T-cell (primary cell): ENCODE measurements at regions not wholly inside any gene's neighbourhood (a gene's known extent, or its start where the extent isn't known, plus 50 kb on each side); places are given as distances from the start of the nearest gene placed in this dataset.
"Not testable (repeated sequence)": the region's sequence is repeated elsewhere in the genome, so short reads cannot be mapped to it uniquely, and the experiment has no call there.

Source experiments
- ATAC-seq, 4 experiments: fragments of 200-7000 bp in 3 of 4; fragments of 150-1000 bp in 1 of 4; cut with Tn5 transposase; replicated peaks in 1 of 4; 1 replicate in 3 of 4; 2 replicates in 1 of 4; pipeline ENCODE4 v1.10.0; 2021; ENCODE audit warnings: moderate library complexity in 3 of 4, mild to moderate bottlenecking in 2 of 4, moderate number of reproducible peaks in 1 of 4
- CTCF ChIA-PET, 2 donors: fragments of 300-600 bp; sonication (Branson Sonifier 250); formaldehyde crosslinking; loops; one replicate each; lab custom pipeline; 2022; ENCODE audit warnings: antibody characterized with exemption in 2 of 2; lab: Charles Lee
- POLR2A ChIA-PET, 2 donors: fragments of 300-600 bp; sonication (Branson Sonifier 250); formaldehyde crosslinking; loops; one replicate each; lab custom pipeline; 2022; ENCODE audit warnings: antibody characterized with exemption in 2 of 2; lab: Charles Lee
- DNase-seq, 35 experiments: peaks; one replicate each; pipeline versions ENCODE4 v3.0.0 to v3.0.0-alpha.2; 2013 to 2023
- H3K27ac ChIP-seq: one replicate; pipeline ENCODE4 v1.5.1; 2013; ENCODE audit warnings: low read length
- H3K27me3 ChIP-seq, 2 experiments: replicated peaks in 1 of 2; 1 replicate in 1 of 2; 2 replicates in 1 of 2; pipeline versions ENCODE4 v1.6.1 to v1.7.0; 2013; ENCODE audit warnings: low read length in 1 of 2, mixed read lengths in 1 of 2; ENCODE audit not compliant: control insufficient read depth in 2 of 2, insufficient read depth in 2 of 2; ENCODE audit errors: extremely low read depth in 1 of 2
- H3K36me3 ChIP-seq, 2 donors: 1 replicate in 1 of 2; 2 replicates in 1 of 2; pipeline versions ENCODE4 v1.6.1 to v1.7.0; 2013; ENCODE audit warnings: low read length in 1 of 2; ENCODE audit not compliant: control insufficient read depth in 2 of 2, insufficient read depth in 1 of 2; ENCODE audit errors: extremely low read depth in 1 of 2
- H3K4me1 ChIP-seq, 2 experiments: 1 replicate in 1 of 2; 2 replicates in 1 of 2; pipeline versions ENCODE4 v1.6.1 to v1.7.0; 2013; ENCODE audit warnings: low read length in 2 of 2, mixed read lengths in 1 of 2; ENCODE audit not compliant: insufficient read depth in 2 of 2, control insufficient read depth in 1 of 2; ENCODE audit errors: extremely low read depth in 1 of 2
- H3K4me3 ChIP-seq, 2 donors: 1 replicate in 1 of 2; 2 replicates in 1 of 2; pipeline versions ENCODE4 v1.5.1 to v1.7.0; 2013; ENCODE audit warnings: mild to moderate bottlenecking in 2 of 2, low read length in 1 of 2, moderate library complexity in 1 of 2; ENCODE audit not compliant: control insufficient read depth in 1 of 2; ENCODE audit errors: extremely low read depth in 1 of 2
- H3K9me3 ChIP-seq: 2 replicates; pipeline ENCODE4 v1.7.0; 2013
- H3K27ac Mint-ChIP-seq, 2 donors: one replicate each; pipeline ENCODE4 v1.8.0; 2020 to 2021; ENCODE audit warnings: mild to moderate bottlenecking in 2 of 2, mixed read lengths in 2 of 2
- H3K27me3 Mint-ChIP-seq, 2 donors: one replicate each; pipeline ENCODE4 v1.8.0; 2021 to 2022; ENCODE audit warnings: mixed read lengths in 2 of 2
- H3K36me3 Mint-ChIP-seq: one replicate; pipeline ENCODE4 v1.8.0; 2021; ENCODE audit warnings: mixed read lengths
- H3K4me1 Mint-ChIP-seq, 3 donors: one replicate each; pipeline ENCODE4 v1.8.0; 2020 to 2022; ENCODE audit warnings: mixed read lengths in 3 of 3, mild to moderate bottlenecking in 1 of 3
- H3K4me3 Mint-ChIP-seq, 3 donors: one replicate each; pipeline ENCODE4 v1.8.0; 2020 to 2022; ENCODE audit warnings: mild to moderate bottlenecking in 3 of 3, mixed read lengths in 3 of 3, moderate library complexity in 3 of 3
- H3K9me3 Mint-ChIP-seq, 3 donors: one replicate each; pipeline ENCODE4 v1.8.0; 2020 to 2022; ENCODE audit warnings: mixed read lengths in 3 of 3
- WGBS: methylation state at CpG from one replicate; pipeline ENCODE4 v1.1.5; 2013; ENCODE audit warnings: missing lambda C conversion rate; ENCODE audit not compliant: insufficient coverage; 5-methylcytosine and 5-hydroxymethylcytosine counted together

- H3K4me3 Mint-ChIP-seq, result no peak overlapping the region
- 33% methylated on average over 1 of the region's 2 CpGs for WGBS
- H3K36me3 ChIP-seq, result no peaks in the 10 kb centered on the region
- H3K27ac Mint-ChIP-seq, result no peak overlapping the region
- no peaks in the 10 kb centered on the region for H3K4me1 ChIP-seq
- H3K9me3 Mint-ChIP-seq, result peaks cover 0 to 4% (median 0%) of the 10 kb centered on the region in 3 donors
- no peak for ATAC-seq
- no peaks in the 10 kb centered on the region for H3K36me3 Mint-ChIP-seq
- H3K27me3 ChIP-seq, result peaks cover 0 to 3% of the 10 kb centered on the region in 2 experiments
- H3K4me3 ChIP-seq, result no peak overlapping the region
- H3K4me1 Mint-ChIP-seq, result no peaks in the 10 kb centered on the region
- no peaks in the 10 kb centered on the region for H3K9me3 ChIP-seq
- POLR2A ChIA-PET, result no interaction called here
- DNase-seq, result no peak
- peaks cover 0 to 6% of the 10 kb centered on the region in 2 donors for H3K27me3 Mint-ChIP-seq
- CTCF ChIA-PET, result no interaction called here
- H3K27ac ChIP-seq, result no peak overlapping the region
These were observed 329.0 kb downstream of the C12orf75 start for GRCh38 chr12:105659355-105660075.

GRCh38 chr12:105664765-105665164 is 334.3 kb downstream of the C12orf75 start:
- H3K27me3 ChIP-seq, H3K4me3 ChIP-seq, H3K36me3 Mint-ChIP-seq, DNase-seq, ATAC-seq, H3K9me3 ChIP-seq, H3K36me3 ChIP-seq, H3K4me3 Mint-ChIP-seq, H3K27ac Mint-ChIP-seq, H3K27ac ChIP-seq, CTCF ChIA-PET, H3K27me3 Mint-ChIP-seq, H3K4me1 ChIP-seq, H3K4me1 Mint-ChIP-seq: not testable (repeated sequence)
- POLR2A ChIA-PET, result interaction anchor here in 1 of 2 donors (0.6 kb wide), 1 partner anchor 888 kb away, joined by 3 read pairs; no protein-coding TSS in a partner anchor
- peaks cover 0 to 11% (median 0%) of the 10 kb centered on the region in 3 donors for H3K9me3 Mint-ChIP-seq
- no CpG with 5 or more reads among the region's 1 CpG for WGBS

DNA sequence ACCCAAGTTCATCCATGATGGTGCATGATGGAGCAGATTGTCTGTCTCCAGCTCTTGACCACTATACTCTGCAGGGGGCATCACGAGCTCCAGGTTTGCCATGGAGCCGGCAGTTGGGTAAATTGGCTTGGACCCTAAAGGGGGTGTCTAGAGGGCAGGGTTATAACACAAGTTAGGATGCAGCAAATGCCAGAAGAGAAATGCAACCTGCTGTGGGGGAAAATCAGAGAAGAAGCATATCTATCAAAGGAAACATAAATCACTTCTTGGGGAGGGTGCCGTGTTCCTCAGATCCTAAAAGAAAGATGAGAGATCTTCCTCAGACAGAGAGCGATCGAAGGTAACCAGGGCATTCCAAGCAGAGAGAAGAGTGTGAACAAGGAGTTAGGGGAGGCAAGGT is 334.9 kb downstream of the C12orf75 start:
- no peak overlapping the region for H3K4me3 Mint-ChIP-seq
- no peaks in the 10 kb centered on the region for H3K36me3 Mint-ChIP-seq
- DNase-seq (no peak), ATAC-seq (no peak)
- CTCF ChIA-PET, result no interaction called here
- no CpG with 5 or more reads among the region's 5 CpGs for WGBS
- H3K27ac Mint-ChIP-seq, result no peak overlapping the region
- Histone ChIP-seq H3K4me3 (no peak overlapping the region), H3K9me3 (no peaks in the 10 kb centered on the region), H3K36me3 (no peaks in the 10 kb centered on the region), H3K27ac (no peak overlapping the region), H3K4me1 (no peaks in the 10 kb centered on the region), H3K27me3 (no peaks in the 10 kb centered on the region)
- H3K9me3 Mint-ChIP-seq, result peaks cover 0 to 11% (median 0%) of the 10 kb centered on the region in 3 donors
- H3K27me3 Mint-ChIP-seq, result peaks cover 0 to 6% of the 10 kb centered on the region in 2 donors
- POLR2A ChIA-PET, result no interaction called here
- no peaks in the 10 kb centered on the region for H3K4me1 Mint-ChIP-seq

GRCh38 chr12:105667973-105668743 is 337.7 kb downstream of the C12orf75 start:
- peaks cover 0 to 7% of the 10 kb centered on the region in 2 donors for H3K27me3 Mint-ChIP-seq
- no peak overlapping the region for H3K27ac ChIP-seq

GRCh38 chr12:105670672-105671071 is 340.2 kb downstream of the C12orf75 start:
- Histone ChIP-seq H3K4me3 (no peak overlapping the region), H3K27me3 (no peaks in the 10 kb centered on the region), H3K36me3 (no peaks in the 10 kb centered on the region), H3K27ac (no peak overlapping the region), H3K4me1 (no peaks in the 10 kb centered on the region), H3K9me3 (no peaks in the 10 kb centered on the region)
- H3K4me1 Mint-ChIP-seq, result no peaks in the 10 kb centered on the region
- peaks cover 0 to 17% (median 0%) of the 10 kb centered on the region in 3 donors for H3K9me3 Mint-ChIP-seq
- POLR2A ChIA-PET, result no interaction called here
- no peak for ATAC-seq
- no peak overlapping the region for H3K27ac Mint-ChIP-seq
- H3K36me3 Mint-ChIP-seq, result no peaks in the 10 kb centered on the region
- no peak for DNase-seq
- CTCF ChIA-PET, result no interaction called here
- H3K27me3 Mint-ChIP-seq, result peaks cover 0 to 7% of the 10 kb centered on the region in 2 donors
- no peak overlapping the region for H3K4me3 Mint-ChIP-seq

More at GRCh38 chr12:105667973-105668743, 337.7 kb downstream of the C12orf75 start:
- Histone ChIP-seq H3K27me3 (no peaks in the 10 kb centered on the region), H3K36me3 (no peaks in the 10 kb centered on the region), H3K4me3 (no peak overlapping the region), H3K4me1 (no peaks in the 10 kb centered on the region), H3K9me3 (no peaks in the 10 kb centered on the region)
- POLR2A ChIA-PET, result no interaction called here
- no CpG with 5 or more reads among the region's 2 CpGs for WGBS
- H3K27ac Mint-ChIP-seq, result no peak overlapping the region
- CTCF ChIA-PET, result no interaction called here
- no peak overlapping the region for H3K4me3 Mint-ChIP-seq
- H3K9me3 Mint-ChIP-seq, result peaks cover 0 to 10% (median 0%) of the 10 kb centered on the region in 3 donors
- no peak for ATAC-seq
- H3K36me3 Mint-ChIP-seq, result no peaks in the 10 kb centered on the region
- DNase-seq, result no peak
- no peaks in the 10 kb centered on the region for H3K4me1 Mint-ChIP-seq

DNA sequence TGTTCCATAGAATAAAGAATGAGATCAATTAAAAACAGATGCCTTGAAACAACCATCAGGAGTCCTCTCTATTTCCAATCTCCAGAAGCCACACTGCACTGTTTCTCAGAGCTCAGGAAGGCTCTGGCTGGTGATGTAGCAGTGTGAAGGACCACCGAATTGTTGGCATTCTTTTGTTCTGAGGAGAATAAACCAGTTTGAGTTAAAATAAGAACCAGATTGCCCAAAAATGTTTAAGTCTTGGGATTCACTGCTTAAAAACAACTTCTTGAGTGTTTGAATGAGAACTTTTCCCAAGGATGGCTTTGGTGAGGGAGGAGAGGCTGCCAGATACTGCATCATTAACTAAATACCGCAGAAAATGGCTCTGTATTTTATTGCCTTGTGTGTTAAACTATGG is 341.2 kb downstream of the C12orf75 start:
- H3K9me3 ChIP-seq, result no peaks in the 10 kb centered on the region
- H3K4me1 ChIP-seq, result no peaks in the 10 kb centered on the region
- Mint-ChIP-seq H3K4me1 (no peaks in the 10 kb centered on the region), H3K27me3 (peaks cover 0 to 10% of the 10 kb centered on the region in 2 donors), H3K9me3 (peaks cover 0 to 17% (median 0%) of the 10 kb centered on the region in 3 donors), H3K4me3 (no peak overlapping the region), H3K36me3 (no peaks in the 10 kb centered on the region), H3K27ac (no peak overlapping the region)
- DNase-seq (no peak), ATAC-seq (no peak)
- no peaks in the 10 kb centered on the region for H3K27me3 ChIP-seq
- POLR2A ChIA-PET, result no interaction called here
- H3K4me3 ChIP-seq, result no peak overlapping the region
- CTCF ChIA-PET, result no interaction called here
- 100% methylated on average over 1 of the region's 2 CpGs for WGBS
- H3K27ac ChIP-seq, result no peak overlapping the region
- no peaks in the 10 kb centered on the region for H3K36me3 ChIP-seq
